Fibroblast of villous mesenchyme (primary cell): ENCODE measurements at regions not wholly inside any gene's neighbourhood (a gene's known extent, or its start where the extent isn't known, plus 50 kb on each side); places are given as distances from the start of the nearest gene placed in this dataset.
"Not testable (repeated sequence)": the region's sequence is repeated elsewhere in the genome, so short reads cannot be mapped to it uniquely, and the experiment has no call there.

Source experiments
- DNase-seq: peaks from one replicate; pipeline ENCODE4 v3.0.0-alpha.2; 2010; ENCODE audit warnings: low read depth
- H3K4me3 ChIP-seq: 2 replicates; pipeline ENCODE4 v1.5.1; 2011; ENCODE audit warnings: low read depth, mild to moderate bottlenecking, low read length
- TF ChIP-seq, protein P1 (sequence below): IDR thresholded peaks from 2 replicates; pipeline ENCODE4 v1.5.1; 2012; ENCODE audit warnings: low read depth, mild to moderate bottlenecking, low read length; ENCODE audit not compliant: insufficient read depth

GRCh38 chrY:7542256-7542858 is 630.8 kb upstream of the AMELY start:
- no peak for DNase-seq
- TF ChIP-seq, protein P1, sequence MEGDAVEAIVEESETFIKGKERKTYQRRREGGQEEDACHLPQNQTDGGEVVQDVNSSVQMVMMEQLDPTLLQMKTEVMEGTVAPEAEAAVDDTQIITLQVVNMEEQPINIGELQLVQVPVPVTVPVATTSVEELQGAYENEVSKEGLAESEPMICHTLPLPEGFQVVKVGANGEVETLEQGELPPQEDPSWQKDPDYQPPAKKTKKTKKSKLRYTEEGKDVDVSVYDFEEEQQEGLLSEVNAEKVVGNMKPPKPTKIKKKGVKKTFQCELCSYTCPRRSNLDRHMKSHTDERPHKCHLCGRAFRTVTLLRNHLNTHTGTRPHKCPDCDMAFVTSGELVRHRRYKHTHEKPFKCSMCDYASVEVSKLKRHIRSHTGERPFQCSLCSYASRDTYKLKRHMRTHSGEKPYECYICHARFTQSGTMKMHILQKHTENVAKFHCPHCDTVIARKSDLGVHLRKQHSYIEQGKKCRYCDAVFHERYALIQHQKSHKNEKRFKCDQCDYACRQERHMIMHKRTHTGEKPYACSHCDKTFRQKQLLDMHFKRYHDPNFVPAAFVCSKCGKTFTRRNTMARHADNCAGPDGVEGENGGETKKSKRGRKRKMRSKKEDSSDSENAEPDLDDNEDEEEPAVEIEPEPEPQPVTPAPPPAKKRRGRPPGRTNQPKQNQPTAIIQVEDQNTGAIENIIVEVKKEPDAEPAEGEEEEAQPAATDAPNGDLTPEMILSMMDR: no peak
- no peak overlapping the region for H3K4me3 ChIP-seq

DNA sequence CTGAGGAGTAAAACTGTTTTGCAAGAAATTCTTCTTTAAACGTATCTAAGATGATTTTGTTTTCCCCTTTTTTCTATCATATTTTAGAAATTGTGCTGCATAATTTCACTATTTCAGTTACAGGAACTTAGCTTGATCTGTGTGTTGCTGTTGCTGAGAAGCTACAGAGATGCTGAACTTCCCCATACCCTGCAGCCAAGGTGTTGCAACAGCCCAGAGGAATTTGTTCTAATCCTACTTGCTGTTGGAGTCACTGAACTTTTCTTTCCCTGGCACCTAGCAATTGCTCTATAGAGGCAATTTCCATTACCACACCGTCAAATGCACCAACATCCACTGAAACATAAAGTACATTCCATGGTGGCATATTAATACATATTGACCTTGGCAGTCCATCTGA is 617.8 kb upstream of the AMELY start:
- no peak overlapping the region for H3K4me3 ChIP-seq
- peak; percentile 37 for DNase-seq
- TF ChIP-seq, protein P1: no peak

DNA sequence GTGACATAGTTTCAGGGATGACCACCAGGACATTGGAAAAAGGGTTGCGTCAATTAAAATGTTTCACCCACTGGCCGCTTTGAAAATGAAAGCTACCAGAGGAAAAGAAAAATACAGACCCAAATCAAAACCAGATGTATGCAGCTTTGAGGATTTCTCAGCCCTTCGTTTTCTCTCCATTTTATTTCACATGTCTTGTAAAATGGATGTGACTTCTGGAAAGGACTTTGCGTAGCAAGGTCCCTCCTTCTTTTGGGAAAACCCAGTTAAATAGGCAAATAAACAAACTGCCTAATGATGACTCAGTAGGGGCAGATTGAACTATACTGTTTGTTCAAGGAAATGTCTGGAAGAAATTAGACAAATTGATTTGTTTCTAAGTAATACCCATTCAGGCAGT is 616.0 kb upstream of the AMELY start:
- not testable (repeated sequence) for H3K4me3 ChIP-seq
- DNase-seq: peak; percentile 50

GRCh38 chrY:7518387-7518786 is 606.8 kb upstream of the AMELY start:
- H3K4me3 ChIP-seq: no peak overlapping the region
- no peak for DNase-seq
- TF ChIP-seq, protein P1: no peak

GRCh38 chrY:7516268-7516667 is 604.7 kb upstream of the AMELY start:
- DNase-seq: no peak
- H3K4me3 ChIP-seq: no peak overlapping the region
- TF ChIP-seq, protein P1: no peak

DNA sequence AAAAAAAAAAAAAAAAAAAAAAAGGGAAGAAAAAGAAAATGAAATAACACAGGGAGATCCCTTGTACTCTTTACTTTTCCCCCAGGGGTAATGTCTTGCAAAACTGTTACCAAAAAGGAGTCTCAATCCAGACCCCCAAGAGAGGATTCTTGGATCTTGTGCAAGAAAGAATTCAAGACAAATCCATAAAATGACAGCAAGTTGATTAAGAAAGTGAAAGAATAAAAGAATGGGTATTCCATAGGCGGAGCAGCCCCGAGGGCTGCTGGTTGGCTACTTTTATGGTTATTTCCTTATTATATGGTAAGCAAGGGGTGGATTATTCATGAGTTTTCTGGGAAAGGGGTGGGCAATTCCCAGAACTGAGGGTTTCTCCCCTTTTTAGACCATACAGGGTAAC is 604.3 kb upstream of the AMELY start:
- H3K4me3 ChIP-seq: no peak overlapping the region
- DNase-seq: no peak
- TF ChIP-seq, protein P1: no peak

DNA sequence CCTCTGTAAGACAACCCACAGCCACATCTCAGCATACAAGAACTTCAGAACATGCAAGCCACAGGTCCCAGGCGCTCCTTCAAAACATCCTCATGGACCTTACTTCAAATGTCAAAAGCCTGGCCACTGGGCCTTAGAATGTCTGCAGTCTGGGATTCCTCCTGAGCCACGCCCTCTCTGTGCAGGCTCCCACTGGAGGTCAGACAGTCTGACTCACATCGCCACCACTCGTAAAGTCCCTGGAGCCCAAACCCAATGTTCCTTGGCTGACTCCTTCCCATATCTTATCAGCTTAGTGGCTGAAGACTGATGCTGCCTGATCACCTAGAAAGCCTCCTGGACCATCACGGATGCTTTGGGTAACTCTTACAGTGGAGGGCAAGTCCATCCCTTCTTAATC is 591.3 kb upstream of the AMELY start:
- H3K4me3 ChIP-seq: no peak overlapping the region
- peak; percentile 13 for DNase-seq
- TF ChIP-seq, protein P1: no peak

GRCh38 chrY:7501236-7501635 is 589.7 kb upstream of the AMELY start:
- DNase-seq: no peak

More at GRCh38 chrY:7501236-7501635, 589.7 kb upstream of the AMELY start:
- H3K4me3 ChIP-seq: no peak overlapping the region
- TF ChIP-seq, protein P1: no peak
